Ecto neural progenitor cell (in vitro differentiated cells): ENCODE measurements at regions not wholly inside any gene's neighbourhood (a gene's known extent, or its start where the extent isn't known, plus 50 kb on each side); places are given as distances from the start of the nearest gene placed in this dataset.

Experiments used
- DNase-seq: peaks from one replicate; pipeline ENCODE4 v3.0.0-alpha.2; 2018; ENCODE audit warnings: low spot score

DNA sequence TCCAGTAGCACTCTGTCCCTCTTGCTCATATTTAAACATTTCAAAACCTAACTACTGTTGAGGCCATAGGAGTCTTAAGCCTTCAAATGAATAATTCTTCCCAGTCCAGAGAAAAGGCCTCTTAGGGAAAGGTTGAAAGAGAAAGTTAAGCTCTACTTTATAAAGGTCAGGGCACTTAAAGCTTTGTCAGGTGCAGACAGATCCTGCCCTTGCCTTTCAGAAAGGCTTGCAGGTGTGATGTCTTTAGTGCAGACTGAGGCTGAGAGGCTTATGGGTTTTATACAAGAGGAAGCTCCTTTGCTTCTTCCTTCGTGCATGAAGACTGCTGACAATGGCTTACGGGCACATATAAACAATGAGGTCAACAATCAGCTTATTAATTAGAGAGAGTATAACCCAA lies 105.0 kb upstream of the LINC00305 start:
- DNase-seq, result no peak

DNA sequence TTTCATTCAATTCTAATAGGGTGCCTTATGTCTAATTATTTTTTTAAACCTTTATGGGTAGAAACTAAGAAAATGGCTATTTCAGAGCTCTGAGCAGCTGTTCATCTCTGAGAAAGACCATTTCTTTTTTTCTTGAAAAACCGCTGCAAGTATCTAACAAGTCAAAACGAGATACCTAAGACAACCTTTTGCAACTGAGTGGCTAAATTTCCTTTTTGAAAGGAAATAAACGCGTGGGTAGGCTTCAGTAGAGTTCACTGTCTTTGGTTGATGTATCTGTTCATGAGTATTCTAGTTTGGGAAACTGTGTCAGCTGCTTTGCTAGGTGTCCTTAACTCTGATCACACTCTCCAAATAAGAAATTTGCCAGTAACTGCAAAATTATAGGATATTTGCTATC lies 104.3 kb upstream of the LINC00305 start:
- DNase-seq, result no peak

DNA sequence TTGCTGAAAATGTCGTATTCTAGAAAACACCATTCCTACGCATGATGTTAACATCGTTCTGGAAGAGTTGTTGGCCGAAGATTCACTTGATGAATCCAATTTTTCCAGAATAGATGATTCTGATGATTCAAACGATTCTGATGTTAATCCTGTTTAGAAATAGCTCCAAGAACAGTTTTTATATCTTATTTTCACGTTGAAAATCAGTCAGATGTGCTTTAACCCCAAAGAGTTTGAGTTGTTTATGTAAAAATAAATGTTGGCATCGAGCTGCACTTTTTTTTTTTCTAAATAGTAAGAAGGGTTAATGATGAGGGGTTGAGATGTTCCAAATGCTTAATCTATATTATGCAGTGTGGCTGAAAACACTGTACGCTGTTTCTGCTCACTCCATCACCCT lies 99.9 kb upstream of the LINC00305 start:
- no peak for DNase-seq

DNA sequence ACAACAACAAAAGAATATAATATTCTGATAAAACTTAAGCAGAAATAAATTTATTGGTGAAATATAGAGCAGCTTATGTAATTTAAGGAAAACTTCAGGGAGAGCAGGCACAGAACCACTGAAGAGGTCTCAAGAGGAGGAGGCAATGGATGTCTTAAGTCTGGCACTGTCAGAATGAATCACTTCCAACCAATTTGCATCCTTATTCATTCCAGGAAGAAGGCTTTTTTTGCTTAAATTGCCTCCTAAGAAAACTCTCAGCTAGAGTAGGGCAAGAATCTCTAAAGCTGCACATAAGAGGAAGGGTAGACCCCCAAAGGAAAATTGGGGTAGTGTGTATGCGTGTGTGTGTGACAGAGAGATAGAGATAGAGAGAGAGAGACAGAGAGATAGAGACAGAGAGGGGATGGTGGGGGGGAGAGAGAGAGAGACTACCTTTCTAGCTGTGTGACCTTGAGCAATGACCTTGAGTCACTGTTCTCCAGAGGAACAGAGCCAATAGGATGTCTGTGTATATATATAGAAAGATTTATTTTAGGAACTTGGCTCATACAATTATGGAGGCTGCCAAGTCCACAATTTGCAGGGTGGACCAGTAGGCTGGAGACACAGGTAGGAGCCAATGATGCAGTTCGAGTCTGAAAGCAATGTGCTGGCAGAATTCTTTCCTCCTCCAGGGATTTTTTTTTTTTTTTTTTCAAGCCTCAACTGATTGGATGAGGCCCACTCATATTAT lies 96.4 kb upstream of the LINC00305 start:
- DNase-seq, result no peak

DNA sequence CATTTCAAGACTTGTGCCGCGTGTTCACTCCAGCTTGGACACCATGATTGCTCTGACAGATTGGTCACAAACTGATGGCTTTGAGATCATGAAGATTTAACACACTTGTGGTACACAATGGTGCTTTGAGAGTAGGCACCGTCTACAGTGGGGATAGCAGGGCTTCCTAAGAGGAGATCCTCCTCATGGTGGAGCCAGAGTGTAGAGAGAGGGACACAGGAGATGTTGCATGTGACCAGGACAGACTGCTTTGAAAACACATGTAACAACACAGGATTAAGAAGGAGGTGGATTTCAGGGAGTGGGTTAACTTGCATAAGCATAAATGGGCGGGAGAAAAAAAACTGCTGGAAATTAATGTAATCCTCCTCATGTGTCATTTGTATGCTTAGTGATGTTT lies 95.7 kb upstream of the LINC00305 start:
- no peak for DNase-seq

DNA sequence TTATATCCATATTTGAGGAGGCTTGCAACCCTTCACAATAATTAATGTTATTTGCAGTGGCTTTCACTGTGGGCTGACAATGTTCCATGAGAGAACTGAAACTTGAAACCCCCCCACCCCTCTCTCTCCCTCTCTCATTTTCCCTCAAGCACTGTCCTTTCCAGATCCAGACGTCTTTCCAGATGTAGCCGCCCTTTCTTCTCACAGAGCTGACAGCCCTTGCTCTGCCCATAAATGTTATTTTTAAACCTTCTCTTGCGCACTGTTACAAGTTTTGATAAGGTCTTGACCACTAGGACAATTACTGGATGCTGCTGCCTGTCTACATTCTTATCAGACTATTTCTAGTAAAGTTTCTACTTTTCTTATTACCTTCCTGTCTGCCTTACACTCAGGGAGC lies 91.4 kb upstream of the LINC00305 start:
- DNase-seq, result no peak

DNA sequence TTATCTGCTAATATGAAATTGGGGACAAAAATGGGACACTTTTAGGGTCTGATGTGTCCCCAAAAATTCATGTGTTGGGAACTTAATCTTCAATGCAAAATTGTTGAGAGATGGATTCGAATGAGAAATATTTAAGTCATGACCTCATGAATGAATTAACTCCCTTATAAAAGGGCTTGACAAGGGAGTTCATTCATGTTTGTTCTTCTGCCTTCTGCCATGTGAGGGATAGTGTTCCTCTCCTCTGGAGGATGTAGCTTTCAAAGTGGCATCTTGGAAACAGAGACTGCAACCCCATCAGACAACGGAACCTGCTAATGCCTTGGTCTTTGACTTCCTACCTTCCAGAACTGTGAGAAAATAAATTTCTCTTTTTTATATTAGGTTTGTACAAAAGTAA lies 89.2 kb upstream of the LINC00305 start:
- no peak for DNase-seq

DNA sequence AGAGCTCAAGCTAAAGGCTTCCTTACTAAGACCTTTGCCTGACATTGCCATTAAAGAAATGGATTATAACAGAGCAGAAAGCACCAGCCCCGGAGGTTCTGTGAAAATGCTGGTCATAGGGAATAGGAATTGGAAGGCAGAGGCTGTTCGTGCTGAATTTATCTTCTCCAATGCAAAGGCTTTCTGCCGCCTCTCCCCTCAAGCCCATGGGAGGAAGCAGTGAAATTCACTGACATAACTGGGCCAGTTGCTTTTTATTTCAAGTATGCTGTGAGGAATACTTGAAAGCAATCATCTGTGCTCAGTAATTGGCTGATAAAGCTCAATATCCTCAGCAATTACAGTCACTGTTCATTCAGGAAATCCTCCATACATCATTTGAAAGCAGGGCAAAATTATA lies 85.4 kb upstream of the LINC00305 start:
- no peak for DNase-seq

DNA sequence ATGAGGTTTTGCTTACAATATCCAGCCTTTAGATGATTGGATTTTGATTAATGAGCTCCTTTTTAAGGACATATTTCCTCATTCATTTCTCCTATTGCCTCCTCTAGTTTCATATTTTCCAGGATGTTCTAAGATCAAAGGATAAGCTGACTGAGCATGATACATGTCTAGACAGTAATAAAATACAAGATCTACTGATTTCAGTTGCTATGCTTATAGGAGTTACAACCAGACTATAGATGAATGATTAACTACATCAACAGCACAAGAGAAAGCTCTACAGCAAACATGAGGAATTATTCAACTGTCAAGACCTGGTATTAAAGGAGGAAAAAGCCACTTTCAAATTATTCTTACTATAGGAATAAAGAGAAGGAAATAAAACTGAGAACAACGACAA lies 85.0 kb upstream of the LINC00305 start:
- DNase-seq, result no peak

DNA sequence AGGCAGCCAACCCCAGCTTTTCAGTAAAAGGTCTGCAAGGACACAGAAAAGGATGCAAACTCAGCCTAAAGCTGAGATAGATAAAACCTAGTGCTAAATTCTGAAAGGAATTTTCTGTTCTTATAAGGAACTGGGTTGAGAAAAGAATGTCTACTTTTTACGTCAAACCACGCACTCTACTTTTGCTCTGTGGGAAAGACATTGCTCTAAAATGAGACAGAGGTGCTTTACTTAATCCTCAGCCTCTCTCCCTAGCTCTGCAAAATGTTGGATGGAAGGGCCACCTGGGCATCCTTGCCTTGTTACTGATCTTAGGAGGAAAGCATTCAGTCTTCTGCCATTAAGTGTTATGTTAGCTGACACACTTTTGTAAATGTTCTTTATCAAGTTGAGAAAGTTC lies 72.1 kb upstream of the LINC00305 start:
- DNase-seq, result no peak

DNA sequence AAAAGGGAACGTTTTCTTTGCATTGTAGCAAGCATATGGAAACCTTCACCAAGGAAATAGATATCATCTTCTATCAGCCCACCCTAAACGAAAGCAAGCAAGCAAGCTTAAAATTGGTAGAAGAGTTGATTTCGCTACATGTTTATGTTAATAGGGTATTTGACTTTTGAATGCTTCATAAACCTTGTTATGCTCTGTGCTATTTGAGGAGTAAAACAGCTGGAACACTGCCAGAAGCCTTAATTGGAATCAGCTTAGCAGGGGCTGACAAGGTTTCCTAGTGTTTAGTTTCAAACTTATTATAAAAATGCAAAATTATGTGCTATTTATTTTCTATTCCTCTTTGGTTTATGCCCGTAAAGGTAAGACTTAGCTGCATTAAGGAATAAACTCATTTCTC lies 70.6 kb upstream of the LINC00305 start:
- no peak for DNase-seq

DNA sequence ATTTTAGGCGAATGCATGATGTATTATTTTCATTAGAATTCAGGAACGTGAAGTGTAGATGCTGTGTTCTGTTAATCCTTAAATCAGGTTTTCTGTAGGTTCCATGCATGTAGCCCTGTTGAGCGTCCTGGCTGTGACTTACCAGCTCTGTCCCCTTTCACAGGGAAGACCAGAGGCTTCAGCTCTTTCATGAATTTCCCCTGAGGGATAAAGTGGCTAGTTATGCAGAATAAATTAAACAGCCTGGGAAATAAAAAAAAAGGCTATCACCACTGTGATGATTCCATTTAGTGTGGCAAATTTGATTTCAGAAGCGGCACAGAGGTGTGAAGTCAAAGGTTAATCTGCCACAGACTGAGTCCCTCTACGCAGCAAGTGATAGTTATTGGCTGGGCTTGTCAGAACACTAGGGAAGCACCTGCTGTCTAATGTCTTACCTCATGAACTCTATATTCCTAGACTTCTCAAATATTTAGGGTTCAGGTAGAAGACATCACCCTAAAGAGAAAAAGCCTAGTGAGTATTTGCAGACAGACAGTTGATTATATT lies 61.6 kb upstream of the LINC00305 start:
- no peak for DNase-seq

DNA sequence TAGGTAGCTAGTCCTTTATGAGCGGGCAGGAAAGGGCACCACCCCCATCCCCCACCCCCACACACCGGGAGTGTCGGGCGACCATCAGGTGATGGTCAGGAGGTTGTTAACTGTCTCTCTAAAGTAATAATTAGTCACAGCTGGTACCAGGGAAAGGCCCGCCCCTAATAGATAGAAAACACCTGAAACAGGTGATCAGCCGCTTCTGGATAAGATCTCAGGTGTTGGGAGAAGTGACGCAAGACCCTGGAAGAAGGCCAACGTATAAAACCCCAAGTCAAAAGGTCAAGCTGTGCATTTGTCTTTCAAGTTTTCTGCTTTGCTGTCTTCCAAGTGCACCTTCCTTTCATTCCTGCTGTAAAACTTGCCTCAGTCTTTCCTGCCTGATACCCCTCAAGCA lies 59.6 kb upstream of the LINC00305 start:
- DNase-seq, result no peak

DNA sequence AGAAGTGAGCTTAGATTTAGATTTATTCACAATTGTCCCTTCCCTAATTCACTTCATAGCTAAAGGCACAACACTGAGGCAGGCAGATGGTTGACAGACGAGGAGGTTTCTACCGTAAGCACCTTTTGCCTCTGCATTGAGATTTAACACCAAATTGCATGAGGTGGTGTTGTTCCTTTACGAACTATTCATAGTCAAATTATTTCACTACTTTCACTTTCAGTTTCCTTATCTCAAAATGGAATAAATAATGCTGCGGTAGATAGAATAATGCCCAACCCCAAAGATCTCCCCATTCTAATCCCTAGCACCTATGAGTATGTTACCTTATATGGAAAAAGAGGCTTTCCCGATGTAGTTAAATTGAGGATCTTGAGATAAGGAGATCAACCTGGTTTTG lies 58.9 kb upstream of the LINC00305 start:
- DNase-seq, result no peak

DNA sequence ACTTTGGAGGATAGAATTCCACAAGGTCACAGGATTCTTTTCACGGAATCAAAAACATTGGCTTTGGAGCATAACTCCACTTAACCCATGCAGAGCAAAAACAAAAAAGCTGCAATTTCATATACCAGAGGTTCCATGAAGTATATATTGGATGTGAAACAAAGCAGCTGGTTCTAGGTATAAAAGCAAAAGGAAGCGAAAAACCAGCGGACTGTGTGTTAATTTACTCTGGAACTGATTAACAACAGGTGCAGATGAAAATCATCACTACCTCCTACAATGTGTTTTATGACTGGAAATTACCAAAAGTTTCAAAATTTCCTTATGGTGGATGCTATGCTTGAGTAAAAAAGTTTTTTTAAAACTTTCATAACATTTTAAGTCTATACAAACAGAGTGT lies 54.4 kb upstream of the LINC00305 start:
- no peak for DNase-seq

DNA sequence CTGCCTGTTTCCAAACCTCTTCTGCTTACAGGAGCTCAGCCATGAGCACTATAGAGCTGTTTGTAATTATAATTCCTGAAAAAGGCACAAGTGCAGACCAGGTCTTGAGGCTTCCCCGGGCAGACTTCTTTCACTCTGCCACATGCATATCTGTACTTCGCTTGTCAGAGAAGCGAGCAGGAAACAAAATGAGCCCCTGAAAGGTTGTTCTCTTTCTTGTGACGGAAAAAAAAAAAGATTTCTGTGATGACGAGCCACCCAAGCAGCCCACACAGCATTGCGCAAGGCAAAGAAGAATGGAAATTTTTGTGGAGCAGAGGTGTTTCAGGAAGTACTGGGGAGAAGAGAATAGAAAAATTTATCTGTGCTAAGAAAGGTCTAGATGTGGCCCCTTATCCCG lies 54.0 kb upstream of the LINC00305 start:
- DNase-seq, result no peak

DNA sequence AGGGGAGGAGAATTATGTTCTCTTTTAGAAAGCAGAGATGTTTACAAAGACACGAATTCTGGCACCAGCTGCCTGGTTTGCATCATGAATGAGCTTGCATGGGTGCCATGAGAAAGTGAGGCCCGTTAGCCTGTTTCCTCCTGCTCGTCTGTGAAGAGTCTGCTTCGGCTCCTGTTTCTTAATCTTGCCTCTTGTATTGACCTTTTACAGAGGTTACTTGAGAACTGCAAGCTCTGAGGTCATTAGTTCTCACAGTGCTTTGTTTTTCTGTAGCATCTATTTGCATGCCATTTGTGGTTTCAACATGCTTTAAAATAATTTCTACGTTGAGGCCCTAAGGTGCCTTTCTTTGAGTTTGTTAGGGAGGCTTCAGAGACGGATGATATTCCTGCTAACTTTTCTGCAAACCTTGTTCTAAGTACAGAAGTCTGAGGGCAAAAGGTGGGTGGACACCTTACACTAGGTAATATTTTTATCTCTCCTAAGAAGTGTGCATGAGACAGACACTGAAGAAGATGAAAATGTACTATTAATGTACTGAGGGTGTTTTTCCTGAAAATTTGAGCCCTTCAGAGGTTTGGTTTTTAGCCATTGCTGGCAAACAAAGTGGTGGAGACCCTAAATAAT lies 53.4 kb upstream of the LINC00305 start:
- no peak for DNase-seq

DNA sequence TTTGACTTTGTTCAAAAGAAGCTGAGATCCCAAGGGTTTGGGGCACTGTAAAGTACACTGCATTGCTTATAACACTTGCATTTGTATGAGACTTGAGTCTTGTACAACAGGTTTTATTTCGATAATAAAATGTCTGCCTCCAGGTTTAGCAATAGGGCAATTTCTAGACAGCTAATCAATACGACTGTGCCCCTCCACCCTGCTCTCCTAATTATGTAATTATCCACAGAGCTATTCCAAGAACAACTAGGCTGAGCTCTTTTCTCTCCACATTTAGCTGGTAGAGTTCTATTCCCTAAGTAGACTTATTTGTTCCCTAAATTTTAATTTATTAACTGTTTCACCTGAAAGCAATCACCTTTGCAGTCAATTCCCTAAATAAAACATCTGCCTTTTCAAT lies 52.9 kb upstream of the LINC00305 start:
- no peak for DNase-seq

DNA sequence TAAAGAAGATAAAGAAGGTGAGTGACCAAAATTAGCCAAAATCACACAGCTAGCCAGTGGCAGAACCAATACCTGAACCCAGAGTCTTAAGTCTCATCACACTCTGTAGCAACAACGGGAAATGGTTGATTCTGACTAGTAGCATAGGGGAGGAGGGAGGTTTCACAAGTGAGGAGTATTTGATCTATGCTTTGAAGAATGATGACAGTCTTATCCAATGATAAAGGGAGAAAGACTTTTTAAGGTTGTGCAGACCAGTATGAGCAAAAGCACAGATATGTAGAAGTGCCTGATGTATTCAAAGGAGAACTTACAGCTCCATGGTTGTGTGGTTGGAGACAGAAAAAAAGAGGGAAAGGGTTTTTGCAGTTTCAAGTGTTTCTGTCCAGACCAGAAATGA lies 50.7 kb upstream of the LINC00305 start:
- no peak for DNase-seq
